ENCODE measurements at regions not wholly inside any gene's neighbourhood (a gene's known extent, or its start where the extent isn't known, plus 50 kb on each side); places are given as distances from the start of the nearest gene placed in this dataset.

DNA sequence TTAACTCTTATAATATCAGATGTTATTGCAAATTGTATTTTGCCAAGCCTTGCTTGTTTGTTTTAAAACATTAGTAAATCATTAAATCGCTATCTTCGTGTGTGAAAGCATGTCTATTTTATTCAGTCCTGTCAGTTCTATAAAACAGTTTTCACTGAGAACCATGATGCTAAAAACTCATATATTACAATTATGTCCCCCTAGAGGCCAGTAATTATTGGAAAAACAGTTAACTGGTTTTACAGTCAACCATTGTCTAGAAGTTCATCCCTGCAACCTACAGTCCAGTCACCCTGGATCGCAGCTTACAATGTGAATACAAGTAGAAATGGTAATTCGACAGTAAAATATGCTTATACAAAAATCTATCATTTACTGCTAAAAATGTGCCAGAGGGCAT lies 311.5 kb upstream of the ROBO2 start:
- no CpG with 5 or more reads among the region's 4 CpGs for WGBS (ENCODE audit: insufficient coverage, insufficient read length)
- no peaks in the 10 kb centered on the region for H3K9me3 ChIP-seq (ENCODE audit: control insufficient read depth, insufficient read depth, low read length)
- H3K27me3 ChIP-seq (ENCODE audit: control insufficient read depth, insufficient read depth, low read length): no peaks in the 10 kb centered on the region
- H3K4me3 ChIP-seq (ENCODE audit: low read length): no peak overlapping the region
- H3K36me3 ChIP-seq (ENCODE audit: control insufficient read depth, insufficient read depth, low read length): no peaks in the 10 kb centered on the region
- no peak overlapping the region for H3K27ac ChIP-seq (ENCODE audit: low read length)
- no peaks in the 10 kb centered on the region for H3K4me1 ChIP-seq (ENCODE audit: control insufficient read depth, insufficient read depth, low read length)
- no peak for DNase-seq (ENCODE audit: low read depth, low spot score)

GRCh38 chr3:76731471-76731870 lies 308.4 kb upstream of the ROBO2 start:
- no peaks in the 10 kb centered on the region for H3K9me3 ChIP-seq (ENCODE audit: control insufficient read depth, insufficient read depth, low read length)
- no peak overlapping the region for H3K27ac ChIP-seq (ENCODE audit: low read length)
- no peak for DNase-seq (ENCODE audit: low read depth, low spot score)
- H3K36me3 ChIP-seq (ENCODE audit: control insufficient read depth, insufficient read depth, low read length): no peaks in the 10 kb centered on the region
- no peaks in the 10 kb centered on the region for H3K4me1 ChIP-seq (ENCODE audit: control insufficient read depth, insufficient read depth, low read length)
- H3K4me3 ChIP-seq (ENCODE audit: low read length): no peak overlapping the region
- no CpG with 5 or more reads among the region's 1 CpG for WGBS (ENCODE audit: insufficient coverage, insufficient read length)
- H3K27me3 ChIP-seq (ENCODE audit: control insufficient read depth, insufficient read depth, low read length): no peaks in the 10 kb centered on the region

- no peak overlapping the region for H3K27ac ChIP-seq (ENCODE audit: low read length)
- DNase-seq (ENCODE audit: low read depth, low spot score): no peak
- H3K4me1 ChIP-seq (ENCODE audit: control insufficient read depth, insufficient read depth, low read length): no peaks in the 10 kb centered on the region
- H3K4me3 ChIP-seq (ENCODE audit: low read length): no peak overlapping the region
- no CpG with 5 or more reads among the region's 1 CpG for WGBS (ENCODE audit: insufficient coverage, insufficient read length)
- no peaks in the 10 kb centered on the region for H3K9me3 ChIP-seq (ENCODE audit: control insufficient read depth, insufficient read depth, low read length)
- H3K27me3 ChIP-seq (ENCODE audit: control insufficient read depth, insufficient read depth, low read length): no peaks in the 10 kb centered on the region
- no peaks in the 10 kb centered on the region for H3K36me3 ChIP-seq (ENCODE audit: control insufficient read depth, insufficient read depth, low read length)
Observed at GRCh38 chr3:76733073-76733759, 306.7 kb upstream of the ROBO2 start.

- no peaks in the 10 kb centered on the region for H3K4me1 ChIP-seq (ENCODE audit: control insufficient read depth, insufficient read depth, low read length)
- H3K27ac ChIP-seq (ENCODE audit: low read length): no peak overlapping the region
- no peak overlapping the region for H3K4me3 ChIP-seq (ENCODE audit: low read length)
- H3K9me3 ChIP-seq (ENCODE audit: control insufficient read depth, insufficient read depth, low read length): no peaks in the 10 kb centered on the region
- no peak for DNase-seq (ENCODE audit: low read depth, low spot score)
- no CpG with 5 or more reads among the region's 3 CpGs for WGBS (ENCODE audit: insufficient coverage, insufficient read length)
- no peaks in the 10 kb centered on the region for H3K27me3 ChIP-seq (ENCODE audit: control insufficient read depth, insufficient read depth, low read length)
- H3K36me3 ChIP-seq (ENCODE audit: control insufficient read depth, insufficient read depth, low read length): no peaks in the 10 kb centered on the region
Observed at GRCh38 chr3:76735152-76735551, 304.7 kb upstream of the ROBO2 start.

GRCh38 chr3:76753599-76753998 lies 286.3 kb upstream of the ROBO2 start:
- H3K36me3 ChIP-seq (ENCODE audit: control insufficient read depth, insufficient read depth, low read length): no peaks in the 10 kb centered on the region
- no peaks in the 10 kb centered on the region for H3K4me1 ChIP-seq (ENCODE audit: control insufficient read depth, insufficient read depth, low read length)
- H3K27me3 ChIP-seq (ENCODE audit: control insufficient read depth, insufficient read depth, low read length): no peaks in the 10 kb centered on the region
- H3K4me3 ChIP-seq (ENCODE audit: low read length): no peak overlapping the region
- no peak for DNase-seq (ENCODE audit: low read depth, low spot score)
- no peaks in the 10 kb centered on the region for H3K9me3 ChIP-seq (ENCODE audit: control insufficient read depth, insufficient read depth, low read length)
- no CpG with 5 or more reads among the region's 2 CpGs for WGBS (ENCODE audit: insufficient coverage, insufficient read length)
- H3K27ac ChIP-seq (ENCODE audit: low read length): no peak overlapping the region

GRCh38 chr3:76754247-76754646 lies 285.7 kb upstream of the ROBO2 start:
- no peaks in the 10 kb centered on the region for H3K4me1 ChIP-seq (ENCODE audit: control insufficient read depth, insufficient read depth, low read length)
- H3K27me3 ChIP-seq (ENCODE audit: control insufficient read depth, insufficient read depth, low read length): no peaks in the 10 kb centered on the region
- no peak overlapping the region for H3K4me3 ChIP-seq (ENCODE audit: low read length)
- H3K27ac ChIP-seq (ENCODE audit: low read length): no peak overlapping the region
- no peaks in the 10 kb centered on the region for H3K9me3 ChIP-seq (ENCODE audit: control insufficient read depth, insufficient read depth, low read length)
- no peaks in the 10 kb centered on the region for H3K36me3 ChIP-seq (ENCODE audit: control insufficient read depth, insufficient read depth, low read length)
- WGBS (ENCODE audit: insufficient coverage, insufficient read length): no CpG with 5 or more reads among the region's 5 CpGs
- DNase-seq (ENCODE audit: low read depth, low spot score): no peak

- no peak overlapping the region for H3K27ac ChIP-seq (ENCODE audit: low read length)
- no peak overlapping the region for H3K4me3 ChIP-seq (ENCODE audit: low read length)
- DNase-seq (ENCODE audit: low read depth, low spot score): no peak
- no peaks in the 10 kb centered on the region for H3K4me1 ChIP-seq (ENCODE audit: control insufficient read depth, insufficient read depth, low read length)
- no CpG with 5 or more reads among the region's 8 CpGs for WGBS (ENCODE audit: insufficient coverage, insufficient read length)
- no peaks in the 10 kb centered on the region for H3K27me3 ChIP-seq (ENCODE audit: control insufficient read depth, insufficient read depth, low read length)
- no peaks in the 10 kb centered on the region for H3K9me3 ChIP-seq (ENCODE audit: control insufficient read depth, insufficient read depth, low read length)
- no peaks in the 10 kb centered on the region for H3K36me3 ChIP-seq (ENCODE audit: control insufficient read depth, insufficient read depth, low read length)
Observed at GRCh38 chr3:76756577-76756976, 283.3 kb upstream of the ROBO2 start.

DNA sequence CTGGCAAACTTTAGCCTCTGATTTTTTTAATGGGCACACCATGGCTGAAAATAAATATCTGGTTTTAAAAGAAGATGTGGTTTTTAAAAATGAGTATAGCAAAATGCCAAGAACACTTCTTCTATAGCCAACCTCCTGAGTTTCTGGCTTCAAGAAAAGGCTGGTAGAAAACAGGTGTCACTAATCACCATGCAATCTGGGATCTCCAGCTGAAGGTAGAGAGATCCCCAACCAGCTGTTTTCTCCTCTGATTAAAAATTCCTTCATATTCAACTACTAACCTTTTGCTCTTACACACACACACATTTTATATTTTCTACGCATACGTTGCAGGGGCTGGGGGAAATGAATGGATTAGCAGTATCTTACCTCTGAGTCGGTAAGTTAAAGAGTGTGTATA lies 279.6 kb upstream of the ROBO2 start:
- Histone ChIP-seq H3K4me3 (ENCODE audit: low read length) (no peak overlapping the region), H3K27me3 (ENCODE audit: control insufficient read depth, insufficient read depth, low read length) (no peaks in the 10 kb centered on the region), H3K36me3 (ENCODE audit: control insufficient read depth, insufficient read depth, low read length) (no peaks in the 10 kb centered on the region), H3K9me3 (ENCODE audit: control insufficient read depth, insufficient read depth, low read length) (no peaks in the 10 kb centered on the region), H3K4me1 (ENCODE audit: control insufficient read depth, insufficient read depth, low read length) (no peaks in the 10 kb centered on the region), H3K27ac (ENCODE audit: low read length) (no peak overlapping the region)
- WGBS (ENCODE audit: insufficient coverage, insufficient read length): 100% methylated on average over 2 of the region's 3 CpGs
- no peak for DNase-seq (ENCODE audit: low read depth, low spot score)

DNA sequence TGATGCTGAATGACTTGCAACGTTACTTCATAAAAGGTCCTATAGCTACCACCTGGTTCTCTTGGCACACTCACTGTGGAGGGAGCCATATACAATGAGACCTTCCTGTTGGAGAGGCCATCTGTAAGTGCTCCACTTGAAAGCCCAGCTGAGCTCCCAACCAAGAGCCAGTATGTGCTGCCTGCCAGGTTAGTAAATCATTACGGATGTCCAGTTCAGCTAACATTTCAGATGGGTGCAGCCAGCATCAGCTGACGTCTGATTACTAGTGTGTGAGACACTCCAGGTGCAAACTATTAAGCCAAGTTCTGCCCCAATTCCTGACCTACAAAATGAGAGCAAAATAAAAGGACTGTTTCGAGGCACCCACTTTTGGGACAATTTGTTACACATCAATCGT lies 274.4 kb upstream of the ROBO2 start:
- no peaks in the 10 kb centered on the region for H3K4me1 ChIP-seq (ENCODE audit: control insufficient read depth, insufficient read depth, low read length)
- H3K36me3 ChIP-seq (ENCODE audit: control insufficient read depth, insufficient read depth, low read length): no peaks in the 10 kb centered on the region
- DNase-seq (ENCODE audit: low read depth, low spot score): no peak
- no peak overlapping the region for H3K4me3 ChIP-seq (ENCODE audit: low read length)
- WGBS (ENCODE audit: insufficient coverage, insufficient read length): no CpG with 5 or more reads among the region's 5 CpGs
- H3K9me3 ChIP-seq (ENCODE audit: control insufficient read depth, insufficient read depth, low read length): no peaks in the 10 kb centered on the region
- no peak overlapping the region for H3K27ac ChIP-seq (ENCODE audit: low read length)
- H3K27me3 ChIP-seq (ENCODE audit: control insufficient read depth, insufficient read depth, low read length): no peaks in the 10 kb centered on the region

DNA sequence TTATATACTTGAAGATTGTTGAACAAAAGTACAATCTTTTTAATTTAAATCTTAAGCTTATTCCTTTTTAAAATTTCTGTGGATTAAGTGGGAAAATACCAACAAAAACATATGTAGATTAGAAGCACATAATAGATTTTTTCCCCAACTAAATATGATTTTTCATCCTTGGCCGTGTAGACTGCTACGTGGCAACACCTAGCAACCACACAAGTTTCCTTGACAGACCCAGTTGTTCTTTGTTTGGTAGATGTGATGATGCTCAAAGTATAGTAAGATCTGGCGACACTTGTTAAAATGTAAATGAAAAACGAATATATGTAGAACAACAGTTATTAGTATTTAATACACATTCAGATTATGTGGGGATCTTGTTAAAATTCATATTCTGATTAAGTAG lies 271.0 kb upstream of the ROBO2 start:
- Histone ChIP-seq H3K9me3 (ENCODE audit: control insufficient read depth, insufficient read depth, low read length) (no peaks in the 10 kb centered on the region), H3K27me3 (ENCODE audit: control insufficient read depth, insufficient read depth, low read length) (no peaks in the 10 kb centered on the region), H3K36me3 (ENCODE audit: control insufficient read depth, insufficient read depth, low read length) (no peaks in the 10 kb centered on the region), H3K27ac (ENCODE audit: low read length) (no peak overlapping the region), H3K4me3 (ENCODE audit: low read length) (no peak overlapping the region), H3K4me1 (ENCODE audit: control insufficient read depth, insufficient read depth, low read length) (no peaks in the 10 kb centered on the region)
- no peak for DNase-seq (ENCODE audit: low read depth, low spot score)
- WGBS (ENCODE audit: insufficient coverage, insufficient read length): no CpG with 5 or more reads among the region's 4 CpGs

- Histone ChIP-seq H3K36me3 (ENCODE audit: control insufficient read depth, insufficient read depth, low read length) (no peaks in the 10 kb centered on the region), H3K4me3 (ENCODE audit: low read length) (no peak overlapping the region), H3K27me3 (ENCODE audit: control insufficient read depth, insufficient read depth, low read length) (no peaks in the 10 kb centered on the region), H3K4me1 (ENCODE audit: control insufficient read depth, insufficient read depth, low read length) (no peaks in the 10 kb centered on the region), H3K27ac (ENCODE audit: low read length) (no peak overlapping the region), H3K9me3 (ENCODE audit: control insufficient read depth, insufficient read depth, low read length) (no peaks in the 10 kb centered on the region)
- DNase-seq (ENCODE audit: low read depth, low spot score): no peak
- no CpG with 5 or more reads among the region's 3 CpGs for WGBS (ENCODE audit: insufficient coverage, insufficient read length)
Observed at GRCh38 chr3:76776927-76777326, 263.0 kb upstream of the ROBO2 start.
